Vagina (tissue), 2 donors: ENCODE measurements at regions not wholly inside any gene's neighbourhood (a gene's known extent, or its start where the extent isn't known, plus 50 kb on each side); places are given as distances from the start of the nearest gene placed in this dataset.

Experiments
- DNase-seq, 2 donors: peaks; one replicate each; pipeline ENCODE4 v3.0.0-alpha.2; 2017; ENCODE audit errors: extremely low spot score in 2 of 2
- H3K27ac ChIP-seq: fragments of 200-600 bp; sonication (generic); one replicate; pipeline ENCODE4 v1.5.1; 2019
- H3K27me3 ChIP-seq: fragments of 200-600 bp; sonication (generic); one replicate; pipeline ENCODE4 v1.5.1; 2019
- H3K36me3 ChIP-seq, 2 donors: fragments of 200-600 bp; sonication (generic); one replicate each; pipeline ENCODE4 v1.5.1; 2017 to 2019
- H3K4me1 ChIP-seq: fragments of 200-600 bp; sonication (generic); one replicate; pipeline ENCODE4 v1.5.1; 2019
- H3K4me3 ChIP-seq, 2 donors: fragments of 200-600 bp; sonication (generic); 1 replicate in 1 of 2; 2 replicates in 1 of 2; pipeline ENCODE4 v1.5.1; 2016 to 2019
- H3K9me3 ChIP-seq: fragments of 200-600 bp; sonication (generic); one replicate; pipeline ENCODE4 v1.5.1; 2019
- POLR2A ChIP-seq, 2 donors: fragments of 450-650 bp; IDR thresholded peaks; one replicate each; pipeline ENCODE4 v1.6.1; 2017; ENCODE audit warnings: antibody characterized with exemption in 2 of 2, mild to moderate bottlenecking in 2 of 2, moderate library complexity in 2 of 2
- POLR2AphosphoS5 ChIP-seq, 2 donors: sonication (generic); formaldehyde crosslinking; IDR thresholded peaks; one replicate each; pipeline ENCODE4 v1.9.0; 2017; ENCODE audit warnings: antibody characterized with exemption in 2 of 2, mild to moderate bottlenecking in 2 of 2, low read depth in 1 of 2; ENCODE audit not compliant: insufficient read depth in 1 of 2
- intact Hi-C: fragments of 100-400 bp; cut with DNase I; formaldehyde crosslinking; loops from one replicate; pipeline ENCODE4 v1.15.1; 2023
- TF ChIP-seq, protein P1 (sequence below), 3 experiments: fragments of 450-650 bp in 2 of 3; fragments of 200-600 bp in 1 of 3; sonication (generic) in 1 of 3; IDR thresholded peaks; one replicate each; pipeline ENCODE4 v1.5.1; 2017 to 2019; ENCODE audit warnings: antibody characterized with exemption in 3 of 3, mild to moderate bottlenecking in 2 of 3, moderate library complexity in 2 of 3

DNA sequence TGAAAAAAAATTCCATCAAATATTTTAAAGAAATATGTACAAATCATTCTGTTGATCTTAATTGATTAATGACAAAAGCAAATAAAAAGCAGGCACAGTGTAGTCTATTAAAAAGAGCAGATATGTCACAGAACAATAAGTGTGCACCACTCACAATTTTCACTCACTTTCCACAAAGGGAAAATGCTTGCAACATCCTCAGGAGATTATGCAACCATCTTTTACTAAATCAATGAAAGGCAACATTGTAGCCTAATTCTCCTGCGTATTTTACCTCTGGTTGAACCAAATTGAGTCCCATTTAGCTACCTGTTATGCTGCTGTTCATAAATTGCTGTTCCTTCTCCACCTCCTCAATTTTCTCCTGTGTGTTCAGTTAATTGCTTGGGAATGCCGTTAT, 1346.8 kb upstream of the PIK3C3 start:
- Histone ChIP-seq H3K36me3 (no peaks in the 10 kb centered on the region), H3K4me1 (no peaks in the 10 kb centered on the region), H3K4me3 (no peak overlapping the region), H3K27ac (no peak overlapping the region), H3K27me3 (no peaks in the 10 kb centered on the region), H3K9me3 (no peaks in the 10 kb centered on the region)
- TF ChIP-seq POLR2A (IDR thresholded peaks at IDR 0.05) (no peak), POLR2AphosphoS5 (IDR thresholded peaks at IDR 0.05; ENCODE audit: insufficient read depth in 1 of 2, low read depth in 1 of 2) (no peak)
- TF ChIP-seq, protein P1, sequence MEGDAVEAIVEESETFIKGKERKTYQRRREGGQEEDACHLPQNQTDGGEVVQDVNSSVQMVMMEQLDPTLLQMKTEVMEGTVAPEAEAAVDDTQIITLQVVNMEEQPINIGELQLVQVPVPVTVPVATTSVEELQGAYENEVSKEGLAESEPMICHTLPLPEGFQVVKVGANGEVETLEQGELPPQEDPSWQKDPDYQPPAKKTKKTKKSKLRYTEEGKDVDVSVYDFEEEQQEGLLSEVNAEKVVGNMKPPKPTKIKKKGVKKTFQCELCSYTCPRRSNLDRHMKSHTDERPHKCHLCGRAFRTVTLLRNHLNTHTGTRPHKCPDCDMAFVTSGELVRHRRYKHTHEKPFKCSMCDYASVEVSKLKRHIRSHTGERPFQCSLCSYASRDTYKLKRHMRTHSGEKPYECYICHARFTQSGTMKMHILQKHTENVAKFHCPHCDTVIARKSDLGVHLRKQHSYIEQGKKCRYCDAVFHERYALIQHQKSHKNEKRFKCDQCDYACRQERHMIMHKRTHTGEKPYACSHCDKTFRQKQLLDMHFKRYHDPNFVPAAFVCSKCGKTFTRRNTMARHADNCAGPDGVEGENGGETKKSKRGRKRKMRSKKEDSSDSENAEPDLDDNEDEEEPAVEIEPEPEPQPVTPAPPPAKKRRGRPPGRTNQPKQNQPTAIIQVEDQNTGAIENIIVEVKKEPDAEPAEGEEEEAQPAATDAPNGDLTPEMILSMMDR (IDR thresholded peaks at IDR 0.05), result no peak
- intact Hi-C loops, result no loop called here
- DNase-seq, result no peak

DNA sequence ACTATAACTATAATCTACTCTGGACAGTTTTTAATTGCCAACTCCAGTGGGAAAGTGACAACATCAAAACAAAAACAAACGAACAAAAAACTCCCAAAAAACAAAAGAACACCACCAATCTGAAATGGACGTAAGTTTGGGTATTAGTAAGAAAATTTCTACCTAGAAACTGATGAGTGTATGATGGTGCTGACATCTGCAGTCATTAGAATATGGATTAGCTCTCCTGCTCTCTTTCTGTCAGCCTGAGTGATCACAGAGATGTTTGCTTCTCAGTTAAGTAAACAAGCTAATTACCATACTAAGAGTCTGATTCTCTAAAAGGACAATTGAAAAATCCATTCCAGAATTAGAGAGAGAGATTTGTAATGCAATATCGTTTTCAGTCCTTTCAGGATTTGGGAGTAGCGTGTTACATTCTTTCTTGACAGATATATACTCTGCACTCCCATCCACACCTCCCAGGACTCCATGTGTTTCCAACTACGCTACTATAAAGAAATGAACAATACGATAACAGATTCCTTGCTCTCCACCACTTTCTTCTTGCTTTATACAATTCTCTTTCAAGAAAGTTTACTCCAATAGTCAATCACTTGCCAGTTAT, 1347.4 kb upstream of the PIK3C3 start:
- Histone ChIP-seq H3K27me3 (no peaks in the 10 kb centered on the region), H3K9me3 (no peaks in the 10 kb centered on the region), H3K4me3 (no peak overlapping the region), H3K27ac (no peak overlapping the region), H3K36me3 (no peaks in the 10 kb centered on the region), H3K4me1 (no peaks in the 10 kb centered on the region)
- TF ChIP-seq, protein P1 (IDR thresholded peaks at IDR 0.05), result no peak
- TF ChIP-seq POLR2A (IDR thresholded peaks at IDR 0.05), result no peak
- no peak for TF ChIP-seq POLR2AphosphoS5 (IDR thresholded peaks at IDR 0.05; ENCODE audit: insufficient read depth in 1 of 2, low read depth in 1 of 2)
- intact Hi-C loops, result no loop called here
- no peak for DNase-seq

DNA sequence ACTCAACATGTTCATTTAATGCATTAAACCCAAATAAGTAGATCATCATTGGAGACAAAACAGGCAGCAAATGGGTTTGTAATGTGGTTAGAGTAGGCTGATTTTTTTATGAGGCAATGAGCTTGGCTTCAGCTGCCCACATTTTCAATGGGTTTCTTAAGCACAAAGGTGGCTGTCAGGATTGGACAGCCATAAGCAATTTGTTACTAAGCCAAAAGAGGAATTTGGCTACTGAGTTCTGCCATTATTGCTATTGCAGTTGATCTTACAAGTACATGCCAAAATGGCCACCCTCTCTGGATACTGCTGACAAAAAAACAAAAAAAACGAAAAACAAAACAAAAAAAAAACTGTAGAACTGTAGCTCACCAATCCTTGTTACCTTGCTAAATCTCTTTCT, 1348.0 kb upstream of the PIK3C3 start:
- no peaks in the 10 kb centered on the region for H3K4me1 ChIP-seq
- no peak for TF ChIP-seq POLR2AphosphoS5 (IDR thresholded peaks at IDR 0.05; ENCODE audit: insufficient read depth in 1 of 2, low read depth in 1 of 2)
- TF ChIP-seq, protein P1 (IDR thresholded peaks at IDR 0.05), result no peak
- TF ChIP-seq POLR2A (IDR thresholded peaks at IDR 0.05), result no peak
- no peaks in the 10 kb centered on the region for H3K9me3 ChIP-seq
- intact Hi-C loops, result no loop called here
- H3K27me3 ChIP-seq, result no peaks in the 10 kb centered on the region
- DNase-seq, result no peak
- H3K27ac ChIP-seq, result no peak overlapping the region
- no peak overlapping the region for H3K4me3 ChIP-seq
- H3K36me3 ChIP-seq, result no peaks in the 10 kb centered on the region

- H3K4me1 ChIP-seq, result no peaks in the 10 kb centered on the region
- no peak overlapping the region for H3K4me3 ChIP-seq
- no peak for DNase-seq
- H3K27ac ChIP-seq, result no peak overlapping the region
- H3K9me3 ChIP-seq, result no peaks in the 10 kb centered on the region
- intact Hi-C loops, result no loop called here
- TF ChIP-seq POLR2A (IDR thresholded peaks at IDR 0.05) (no peak), POLR2AphosphoS5 (IDR thresholded peaks at IDR 0.05; ENCODE audit: insufficient read depth in 1 of 2, low read depth in 1 of 2) (no peak)
- TF ChIP-seq, protein P1 (IDR thresholded peaks at IDR 0.05), result no peak
- H3K36me3 ChIP-seq, result no peaks in the 10 kb centered on the region
- H3K27me3 ChIP-seq, result no peaks in the 10 kb centered on the region
Measured at GRCh38 chr18:40583671-40584070, 1371.4 kb upstream of the PIK3C3 start.

DNA sequence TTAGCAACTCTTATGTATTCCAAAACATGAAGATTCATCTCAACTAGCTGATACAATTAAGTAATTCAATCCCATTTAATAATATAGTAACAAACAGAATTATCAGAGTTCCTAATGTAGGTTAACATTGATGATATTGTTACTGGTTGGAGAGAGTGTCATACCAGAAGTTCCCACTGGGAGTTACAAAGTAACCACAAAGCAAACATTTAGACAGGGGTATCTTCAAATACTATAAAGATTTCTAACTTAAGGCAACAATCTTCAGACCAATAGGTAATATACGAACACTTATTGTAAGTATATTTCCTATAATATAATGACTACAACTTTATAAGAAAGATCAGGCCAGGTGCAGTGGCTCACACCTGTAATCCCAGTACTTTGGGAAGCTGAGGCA, 1372.9 kb upstream of the PIK3C3 start:
- H3K4me1 ChIP-seq, result no peaks in the 10 kb centered on the region
- H3K27ac ChIP-seq, result no peak overlapping the region
- H3K9me3 ChIP-seq, result no peaks in the 10 kb centered on the region
- no peak for TF ChIP-seq POLR2A (IDR thresholded peaks at IDR 0.05)
- no peak for TF ChIP-seq POLR2AphosphoS5 (IDR thresholded peaks at IDR 0.05; ENCODE audit: insufficient read depth in 1 of 2, low read depth in 1 of 2)
- TF ChIP-seq, protein P1 (IDR thresholded peaks at IDR 0.05), result no peak
- intact Hi-C loops, result no loop called here
- no peaks in the 10 kb centered on the region for H3K27me3 ChIP-seq
- no peaks in the 10 kb centered on the region for H3K36me3 ChIP-seq
- no peak overlapping the region for H3K4me3 ChIP-seq
- DNase-seq, result no peak
